HG03460 (cell line): ENCODE measurements at regions not wholly inside any gene's neighbourhood (a gene's known extent, or its start where the extent isn't known, plus 50 kb on each side); places are given as distances from the start of the nearest gene placed in this dataset.

Experiments used
- ATAC-seq: cut with Tn5 transposase; IDR thresholded peaks from one replicate; pipeline ENCODE4 v1.9.1; 2021; ENCODE audit not compliant: unreplicated experiment

- ATAC-seq: no peak
Measured at GRCh38 chr1:80054129-80054528, 1047.6 kb upstream of the ADGRL4 start.

GRCh38 chr1:80053613-80054012 lies 1047.1 kb upstream of the ADGRL4 start:
- ATAC-seq: no peak

- no peak for ATAC-seq
Measured at GRCh38 chr1:80050523-80050922, 1044.0 kb upstream of the ADGRL4 start.

GRCh38 chr1:80050085-80050484 lies 1043.6 kb upstream of the ADGRL4 start:
- no peak for ATAC-seq

- ATAC-seq: no peak
Measured at GRCh38 chr1:80048716-80049115, 1042.2 kb upstream of the ADGRL4 start.

GRCh38 chr1:80047791-80048190 lies 1041.3 kb upstream of the ADGRL4 start:
- no peak for ATAC-seq

GRCh38 chr1:80044662-80045061 lies 1038.1 kb upstream of the ADGRL4 start:
- no peak for ATAC-seq

GRCh38 chr1:80036690-80037432 lies 1030.3 kb upstream of the ADGRL4 start:
- ATAC-seq: no peak

- no peak for ATAC-seq
Measured at GRCh38 chr1:80023358-80023757, 1016.8 kb upstream of the ADGRL4 start.

- ATAC-seq: no peak
Measured at GRCh38 chr1:80021891-80022290, 1015.4 kb upstream of the ADGRL4 start.

GRCh38 chr1:80018348-80018747 lies 1011.8 kb upstream of the ADGRL4 start:
- no peak for ATAC-seq

- ATAC-seq: no peak
Measured at GRCh38 chr1:80008934-80009333, 1002.4 kb upstream of the ADGRL4 start.

- ATAC-seq: no peak
Measured at GRCh38 chr1:80003250-80003649, 996.7 kb upstream of the ADGRL4 start.

GRCh38 chr1:79988401-79988800 lies 981.9 kb upstream of the ADGRL4 start:
- ATAC-seq: no peak

- no peak for ATAC-seq
Measured at GRCh38 chr1:79982211-79982610, 975.7 kb upstream of the ADGRL4 start.

- no peak for ATAC-seq
Measured at GRCh38 chr1:79981481-79981880, 975.0 kb upstream of the ADGRL4 start.

- no peak for ATAC-seq
Measured at GRCh38 chr1:79979346-79979745, 972.8 kb upstream of the ADGRL4 start.

- ATAC-seq: no peak
Measured at GRCh38 chr1:79976287-79976686, 969.8 kb upstream of the ADGRL4 start.

- no peak for ATAC-seq
Measured at GRCh38 chr1:79974659-79975058, 968.1 kb upstream of the ADGRL4 start.

- ATAC-seq: no peak
Measured at GRCh38 chr1:79969886-79970285, 963.4 kb upstream of the ADGRL4 start.

GRCh38 chr1:79966438-79966837 lies 959.9 kb upstream of the ADGRL4 start:
- no peak for ATAC-seq

- ATAC-seq: no peak
Measured at GRCh38 chr1:79959635-79960034, 953.1 kb upstream of the ADGRL4 start.

- ATAC-seq: no peak
Measured at GRCh38 chr1:79955966-79956365, 949.4 kb upstream of the ADGRL4 start.
